SIG-M5 treated with dmso at 0.1 percent for 504 hours (cell line): ENCODE measurements at regions not wholly inside any gene's neighbourhood (a gene's known extent, or its start where the extent isn't known, plus 50 kb on each side); places are given as distances from the start of the nearest gene placed in this dataset.

ENCODE experiments used
- DNase-seq: peaks from one replicate; lab custom pipeline; 2025; ENCODE audit not compliant: unreplicated experiment; lab: John Stamatoyannopoulos, UW

DNA sequence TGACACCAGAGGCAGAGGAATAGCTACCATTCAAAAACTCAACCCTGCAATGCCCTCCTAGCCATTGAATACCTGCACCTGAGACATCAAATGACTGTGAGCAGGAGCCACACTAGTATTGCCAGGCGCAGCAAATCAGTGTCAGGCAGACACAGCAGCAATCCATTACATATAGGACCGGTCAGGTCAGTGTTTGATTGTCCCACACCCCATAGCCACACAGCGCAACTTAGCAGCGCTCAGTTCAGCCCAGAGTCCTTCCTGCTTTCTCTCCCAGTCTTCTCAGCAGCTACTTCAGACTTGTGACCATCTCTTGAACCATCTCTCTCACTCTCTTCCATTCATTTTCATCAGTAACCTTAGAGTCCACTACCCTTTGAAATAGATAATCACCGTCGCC is 181.6 kb upstream of the GPR12 start:
- DNase-seq = no peak

DNA sequence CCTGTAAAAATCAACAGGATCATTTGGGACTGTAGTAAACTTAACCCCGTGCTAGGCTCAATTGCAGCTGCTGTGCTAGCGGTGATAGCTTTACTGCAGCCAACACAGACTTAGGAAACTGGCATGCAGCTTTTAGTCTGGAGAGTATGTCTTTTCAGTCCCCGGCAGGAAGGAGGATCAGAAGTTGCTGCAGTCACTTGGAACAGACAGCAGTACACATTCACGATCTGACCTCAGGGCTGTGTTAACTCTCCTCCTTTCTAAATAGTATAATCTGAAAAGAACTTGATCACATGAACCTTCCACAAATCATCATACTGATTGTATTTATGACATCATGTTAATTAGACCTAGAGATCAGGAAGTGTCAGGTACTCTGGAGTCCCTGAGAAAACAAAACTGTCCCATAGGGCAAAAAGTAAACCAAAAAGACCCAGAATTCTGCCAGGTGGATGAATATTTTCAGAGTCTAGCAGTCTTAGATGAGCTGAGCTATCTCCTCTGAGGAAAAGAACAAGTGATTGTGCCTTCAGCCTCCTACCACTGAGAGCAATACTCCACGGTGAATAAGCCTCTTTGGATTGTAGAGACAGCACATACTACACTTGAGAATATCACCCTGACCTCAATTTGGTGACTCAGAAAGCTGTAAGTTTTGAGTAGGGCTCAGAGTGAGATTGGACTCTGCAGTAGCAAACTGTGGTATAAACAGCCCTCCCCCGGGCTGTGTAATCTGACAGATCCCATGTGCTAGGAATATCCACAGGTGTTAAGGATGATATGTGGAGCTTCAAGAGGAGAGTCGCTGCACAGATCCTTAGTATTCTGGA is 181.0 kb upstream of the GPR12 start:
- no peak for DNase-seq

DNA sequence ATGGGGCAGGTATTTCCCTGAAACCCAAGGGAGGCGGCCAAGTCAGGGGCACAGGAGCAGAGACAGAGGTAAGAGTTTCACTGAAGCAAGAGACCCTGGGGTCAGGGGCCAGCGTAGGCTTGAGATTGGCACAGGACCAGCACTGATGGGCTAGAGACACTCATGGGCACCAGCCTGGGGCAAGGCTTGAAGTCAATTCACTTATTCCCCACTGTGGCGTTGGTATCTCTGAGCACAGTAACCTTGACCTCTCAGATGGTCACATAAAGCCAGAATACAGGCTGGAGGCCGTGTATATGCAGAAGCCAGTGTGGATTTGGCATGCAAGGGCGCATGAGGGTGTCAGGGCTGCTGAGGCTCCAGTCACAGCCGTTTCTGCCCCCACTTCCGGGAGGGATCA is 173.5 kb upstream of the GPR12 start:
- no peak for DNase-seq

DNA sequence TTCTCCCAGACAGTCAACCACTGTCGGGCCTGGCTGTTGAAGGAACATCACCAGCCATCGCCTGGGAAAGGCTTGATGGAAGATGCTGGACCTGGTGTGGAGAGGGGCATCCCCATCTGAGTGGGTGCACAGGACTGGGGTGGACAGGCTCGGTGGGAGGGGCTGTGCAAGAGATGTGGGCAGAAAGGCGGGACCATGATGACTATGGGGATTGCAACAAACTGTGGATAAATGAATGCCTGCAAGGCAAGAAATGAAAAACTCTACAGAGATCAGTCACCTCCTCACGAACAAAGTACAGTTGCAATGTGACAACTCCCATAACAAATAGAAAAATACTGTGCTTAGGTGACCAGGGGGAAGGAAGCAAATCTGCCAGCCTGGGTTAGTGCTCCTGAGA is 171.9 kb upstream of the GPR12 start:
- DNase-seq = no peak

DNA sequence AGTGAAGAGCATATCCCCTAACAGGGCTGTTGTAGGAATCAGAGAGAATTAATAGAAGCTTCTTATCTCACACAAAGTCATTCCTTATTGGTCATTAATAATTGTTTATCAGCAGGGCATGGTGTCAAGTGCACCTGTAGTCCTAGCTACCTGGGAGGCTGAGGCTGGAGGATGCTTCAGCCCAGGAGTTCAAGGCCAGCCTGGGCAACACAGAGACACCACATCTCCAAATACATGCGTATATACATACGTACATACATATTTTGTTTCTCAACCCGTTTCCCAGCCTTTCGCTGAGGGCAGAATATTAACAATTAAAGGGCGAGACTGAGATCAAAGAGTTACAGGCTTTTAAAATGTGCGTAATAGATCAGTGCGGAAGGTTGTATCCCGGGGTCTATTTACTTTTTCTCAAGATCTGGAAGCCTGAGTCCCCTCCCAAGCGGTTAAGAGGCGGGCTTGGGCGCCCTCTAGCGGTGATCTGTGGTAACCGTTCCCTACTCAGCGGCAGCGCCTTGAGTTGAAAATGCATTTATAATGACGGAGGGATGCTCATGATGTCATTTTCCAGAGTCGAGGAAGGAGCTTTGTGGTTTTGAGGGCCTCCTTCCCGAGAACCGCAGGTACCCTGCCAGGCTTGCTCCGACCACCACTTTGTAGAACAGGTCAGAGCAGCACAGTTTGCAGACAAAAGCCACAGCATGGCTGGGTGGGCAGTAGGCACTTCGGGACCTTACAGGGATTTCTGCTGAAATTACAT is 169.6 kb upstream of the GPR12 start:
- DNase-seq = peak; percentile 66

DNA sequence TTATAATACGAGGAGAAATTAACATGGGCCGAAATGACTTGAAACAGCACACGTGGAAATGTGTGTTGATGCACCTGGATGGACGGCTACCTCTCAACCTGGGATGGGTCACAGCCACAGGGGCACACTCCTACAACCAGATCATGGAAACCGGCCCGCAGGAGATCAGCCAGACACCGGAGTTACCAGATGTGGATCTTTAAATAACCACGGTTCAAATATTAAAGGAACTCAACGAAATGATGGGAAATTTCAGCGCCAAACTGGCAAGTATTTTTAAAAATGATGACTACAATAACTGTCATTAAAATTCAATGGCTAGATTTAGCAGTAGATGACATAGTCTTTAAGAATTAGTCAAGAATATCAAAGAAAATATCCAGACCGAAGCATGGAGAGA is 166.9 kb upstream of the GPR12 start:
- no peak for DNase-seq

DNA sequence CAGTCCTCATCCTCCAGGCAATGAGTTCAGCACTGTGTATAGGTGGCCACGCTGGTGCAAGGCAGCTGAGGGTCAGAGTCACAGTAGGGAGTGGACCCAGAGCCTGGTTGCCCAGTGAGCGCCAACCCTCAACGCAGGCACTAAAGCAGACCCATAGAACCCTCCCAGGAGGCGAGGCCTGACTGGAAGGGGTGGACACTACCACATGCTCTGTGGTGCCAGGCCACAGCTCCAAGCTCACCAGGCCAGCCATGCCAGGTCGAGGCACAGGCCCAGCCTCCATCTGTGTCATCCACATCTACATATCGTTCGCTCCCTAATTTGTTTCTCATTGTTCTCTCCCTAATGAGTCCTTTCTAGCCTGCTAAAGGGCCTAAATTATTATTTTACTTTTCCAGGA is 165.8 kb upstream of the GPR12 start:
- DNase-seq = no peak

DNA sequence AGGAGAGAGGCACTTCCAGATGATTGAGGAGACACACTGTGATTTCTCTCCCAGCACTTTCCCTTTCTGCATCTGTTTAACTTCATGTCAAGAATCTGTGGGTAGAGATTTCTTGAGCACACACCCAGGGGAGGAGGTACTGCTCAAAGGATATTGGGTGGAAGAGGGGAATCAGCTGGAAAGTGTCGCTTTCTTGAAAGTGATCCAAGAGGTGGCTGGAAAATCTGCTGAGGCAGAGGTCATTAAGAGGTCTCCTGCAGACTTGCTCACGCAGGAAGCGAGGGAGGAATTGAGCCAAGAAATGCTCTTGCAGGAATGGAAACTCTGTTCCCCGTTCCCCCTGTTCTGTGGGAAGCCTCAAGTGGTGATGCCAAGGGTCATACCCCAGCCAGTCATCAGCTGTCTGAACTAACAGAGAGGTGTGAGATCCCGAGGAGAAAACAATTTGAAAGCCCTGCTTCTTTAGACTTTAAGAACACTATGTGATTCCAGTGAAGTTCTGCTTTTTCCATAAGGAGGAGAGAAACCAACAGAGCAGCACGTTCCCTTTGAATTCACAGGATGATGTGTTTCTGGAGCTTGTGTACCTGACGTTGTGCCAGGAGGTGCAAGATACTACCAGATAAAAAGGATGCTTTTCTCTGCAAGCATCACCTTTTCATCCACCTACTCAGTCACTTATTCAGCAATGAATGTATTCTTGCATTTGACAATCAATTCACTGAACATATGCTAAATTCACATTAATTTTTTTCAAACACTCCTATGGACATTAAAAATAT is 163.4 kb upstream of the GPR12 start:
- DNase-seq = no peak

DNA sequence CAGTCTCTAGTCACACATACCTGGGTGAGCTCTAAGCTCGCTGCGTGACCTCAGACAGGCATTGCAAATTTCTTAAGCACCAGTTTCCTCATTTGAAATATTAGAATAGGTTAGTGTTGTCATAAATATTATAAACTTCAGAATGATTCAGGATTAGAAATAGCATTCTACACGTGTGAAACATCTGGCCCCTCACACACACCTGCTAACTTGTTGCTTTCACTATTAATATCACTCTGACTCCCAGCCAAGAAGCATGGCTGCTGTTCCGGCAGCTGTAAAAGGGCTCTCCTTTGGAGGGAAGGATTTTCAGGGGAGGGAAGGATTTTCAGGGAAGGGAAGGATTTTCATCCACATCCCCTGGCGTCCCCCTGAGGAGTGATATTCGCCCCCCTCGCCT is 161.3 kb upstream of the GPR12 start:
- DNase-seq = no peak

DNA sequence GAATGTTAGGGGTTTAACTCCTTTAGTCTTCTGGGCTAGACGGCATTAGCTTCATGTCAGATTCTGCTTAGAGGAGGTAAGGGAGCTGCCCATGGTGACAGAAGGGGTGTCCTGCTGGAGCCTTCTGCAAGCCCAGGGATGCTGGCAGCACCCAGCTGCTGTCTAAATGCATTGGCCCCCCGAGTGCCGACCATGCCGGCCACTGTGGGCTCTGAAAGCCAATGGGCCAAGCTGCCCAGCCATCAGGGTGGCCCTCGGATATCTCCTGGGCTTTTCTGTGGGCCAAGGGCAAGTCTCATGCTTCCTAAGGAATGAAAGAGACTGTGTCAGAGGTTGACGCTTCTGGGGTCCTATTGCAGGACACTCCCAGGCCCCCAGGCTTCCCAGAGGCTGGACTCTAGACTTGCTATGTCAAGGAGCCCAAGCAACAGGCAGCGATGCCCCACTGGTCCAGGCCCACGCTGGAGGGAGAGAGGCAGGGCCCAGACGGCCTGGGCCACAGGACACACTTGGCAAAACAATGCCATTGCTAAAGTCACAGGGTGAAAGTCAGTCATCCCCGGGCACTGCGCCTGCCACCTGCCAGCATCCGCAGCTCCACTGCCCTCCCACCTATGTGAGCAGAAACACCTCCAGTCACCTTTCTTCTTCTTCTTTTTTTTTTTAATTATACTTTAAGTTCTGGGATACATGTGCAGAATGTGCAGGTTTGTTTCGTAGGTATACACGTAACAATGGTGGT is 160.2 kb upstream of the GPR12 start:
- DNase-seq = no peak

DNA sequence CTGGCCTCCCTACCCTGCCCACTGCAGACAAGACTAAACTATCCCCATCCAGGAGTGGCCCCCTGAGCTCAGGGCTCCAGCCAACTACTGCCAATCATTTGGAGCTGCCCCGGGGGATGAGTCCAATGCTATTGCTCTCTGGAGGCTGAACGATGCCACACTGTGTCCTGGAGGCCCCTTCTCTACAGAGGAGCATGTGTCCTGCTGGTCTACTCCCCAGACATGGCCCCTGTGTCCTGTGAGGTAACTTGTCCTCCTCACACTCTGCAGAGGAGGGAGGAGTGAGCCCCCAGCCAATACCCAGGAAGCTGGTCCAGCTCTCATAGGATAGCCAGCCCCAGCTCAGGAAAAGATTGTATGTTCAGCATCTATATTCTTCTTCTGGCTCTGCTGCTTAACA is 159.1 kb upstream of the GPR12 start:
- no peak for DNase-seq

DNA sequence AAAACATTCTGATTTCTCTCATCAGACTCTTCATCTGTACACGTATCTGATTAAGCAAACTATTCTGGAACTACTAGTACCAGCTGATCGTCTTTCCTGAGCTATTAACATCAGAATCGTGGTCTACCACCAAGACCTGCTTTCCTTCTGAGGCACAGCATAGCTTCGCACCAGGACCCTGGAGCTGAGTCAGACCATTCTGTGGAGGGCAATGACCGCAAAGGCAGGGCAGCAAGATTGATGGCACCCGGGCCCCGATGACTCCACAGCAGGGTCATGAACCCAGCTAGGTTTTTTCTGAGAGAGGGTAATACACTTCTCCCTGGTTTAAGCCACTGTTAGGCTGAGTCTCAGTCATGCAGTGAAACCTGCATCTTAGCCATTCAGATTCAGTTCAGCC is 158.7 kb upstream of the GPR12 start:
- DNase-seq = no peak

DNA sequence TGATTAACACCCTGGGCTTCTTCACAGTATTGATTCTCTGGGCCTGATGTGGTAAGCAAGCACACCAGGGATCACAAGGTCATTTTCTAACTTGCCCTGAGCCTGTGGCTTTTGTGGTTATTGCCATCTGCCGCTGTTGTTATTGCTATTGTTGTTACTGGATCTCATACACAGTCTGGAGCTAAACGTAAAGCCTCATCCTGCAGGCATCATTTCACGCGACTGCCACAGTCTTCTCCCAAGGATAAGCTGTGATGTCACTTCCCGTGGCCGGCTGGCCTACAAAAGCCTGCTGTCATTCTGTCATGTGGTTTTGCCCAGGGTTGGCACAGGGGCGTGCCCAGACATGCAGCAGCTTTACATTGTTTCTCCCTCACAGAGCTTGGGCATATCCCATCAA is 154.0 kb upstream of the GPR12 start:
- peak; percentile 57 for DNase-seq

DNA sequence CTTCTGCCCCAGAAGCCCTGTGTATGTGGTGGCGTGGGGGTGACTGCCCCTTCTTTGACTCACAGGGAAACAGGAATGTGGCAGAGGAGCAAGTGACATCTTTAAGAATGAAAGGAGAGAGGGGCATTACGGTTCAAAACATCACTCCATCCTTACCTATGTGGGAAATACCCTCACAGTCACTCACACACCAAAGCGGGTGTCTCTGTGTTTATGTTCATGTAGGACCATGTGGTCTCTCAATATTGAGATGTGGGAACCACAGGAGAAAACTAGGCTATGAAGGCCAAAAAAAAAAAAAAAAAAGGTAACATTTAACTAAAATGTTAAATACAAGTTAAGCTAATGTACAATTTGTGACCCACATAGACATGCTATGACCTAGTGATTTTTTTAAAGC is 153.6 kb upstream of the GPR12 start:
- no peak for DNase-seq

DNA sequence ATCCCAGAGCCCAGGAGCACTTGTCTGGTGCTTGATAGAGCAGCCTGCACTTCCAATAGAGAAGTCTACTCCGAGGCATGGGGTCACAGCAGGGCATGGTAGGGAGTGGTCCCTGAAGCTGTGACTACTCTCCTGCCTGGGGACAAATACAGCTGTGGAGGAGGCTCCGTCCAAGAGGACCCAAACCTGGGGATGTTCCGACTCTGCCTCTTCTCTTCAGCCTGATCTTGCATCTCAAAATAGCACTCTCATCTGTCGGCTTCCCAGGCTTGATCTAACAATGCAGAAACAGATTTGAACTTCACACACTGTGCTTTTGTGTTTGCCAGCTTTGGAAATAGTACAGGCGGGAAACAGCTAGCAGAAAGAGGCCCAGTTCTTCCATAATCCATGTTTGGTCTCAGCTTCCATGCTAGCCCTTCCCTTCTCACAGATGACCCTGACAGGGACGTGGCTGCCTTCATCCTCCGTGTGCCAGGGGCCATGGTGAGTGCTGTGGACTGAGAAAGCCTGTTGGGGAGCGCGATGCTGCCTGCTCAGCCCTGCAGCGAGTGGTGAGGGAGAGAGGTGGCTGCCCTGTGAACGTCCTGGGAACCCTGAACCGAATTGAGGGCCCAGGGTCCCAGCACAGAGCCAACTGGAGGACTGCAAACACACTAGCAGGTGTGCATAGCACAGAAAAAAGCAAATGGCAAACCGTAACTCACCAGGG is 150.3 kb upstream of the GPR12 start:
- DNase-seq = no peak

DNA sequence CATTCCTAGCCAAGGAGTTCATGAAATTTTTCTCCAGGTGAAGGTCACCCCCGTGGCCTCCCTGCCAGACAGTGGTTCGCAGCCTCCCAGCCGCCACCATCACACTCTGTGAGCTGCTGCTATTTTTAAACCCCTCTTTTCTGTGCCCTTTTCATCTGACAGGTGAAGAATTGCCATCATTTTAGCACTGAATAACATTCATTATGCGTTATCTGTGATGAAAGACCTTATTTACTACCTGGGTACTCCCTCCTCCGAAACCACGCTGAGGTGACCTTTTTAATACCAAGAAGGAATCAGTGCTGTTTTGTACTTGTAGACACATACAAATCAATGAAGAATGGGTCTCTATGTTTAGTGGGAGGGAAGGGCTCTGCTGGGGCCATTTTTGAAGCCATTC is 148.9 kb upstream of the GPR12 start:
- no peak for DNase-seq

DNA sequence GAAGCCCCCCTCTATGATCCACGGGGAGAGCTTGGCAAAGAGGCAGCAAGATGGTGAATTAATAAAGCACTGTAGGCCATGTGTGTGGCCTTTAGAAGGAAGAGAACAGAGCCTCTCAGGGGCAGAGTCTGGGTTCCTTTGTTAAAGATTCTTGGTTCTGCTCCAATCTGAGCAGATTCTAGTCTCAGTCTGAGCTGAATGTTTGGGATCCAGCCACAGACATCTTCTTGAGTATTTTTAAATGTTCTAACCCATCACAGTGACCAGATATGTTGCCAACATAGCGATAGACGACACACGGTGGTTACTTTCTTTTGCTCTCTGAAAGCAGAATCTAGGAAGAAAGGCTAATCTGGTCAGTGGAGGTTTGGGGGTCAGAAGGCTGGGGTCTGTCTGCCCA is 147.5 kb upstream of the GPR12 start:
- DNase-seq = no peak

DNA sequence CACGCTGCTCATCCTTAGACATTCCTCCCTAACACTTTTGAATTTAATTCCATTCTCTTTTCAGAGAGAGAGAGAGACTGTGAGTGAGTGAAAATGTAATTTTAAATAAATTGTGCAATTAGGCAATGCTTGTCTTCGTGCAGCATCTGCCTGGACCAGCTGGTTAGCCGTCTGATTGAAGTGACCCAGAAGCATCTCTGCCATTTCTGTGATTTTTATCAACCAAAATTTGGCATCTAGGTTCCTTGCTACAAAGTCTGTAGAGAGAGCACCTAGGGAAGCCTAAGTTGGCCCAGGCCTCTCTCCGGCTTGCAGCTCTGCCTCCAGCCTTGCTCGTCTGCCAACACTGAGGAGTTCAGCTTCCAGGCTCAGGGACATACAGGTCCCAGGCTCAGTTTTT is 138.6 kb upstream of the GPR12 start:
- DNase-seq = no peak

DNA sequence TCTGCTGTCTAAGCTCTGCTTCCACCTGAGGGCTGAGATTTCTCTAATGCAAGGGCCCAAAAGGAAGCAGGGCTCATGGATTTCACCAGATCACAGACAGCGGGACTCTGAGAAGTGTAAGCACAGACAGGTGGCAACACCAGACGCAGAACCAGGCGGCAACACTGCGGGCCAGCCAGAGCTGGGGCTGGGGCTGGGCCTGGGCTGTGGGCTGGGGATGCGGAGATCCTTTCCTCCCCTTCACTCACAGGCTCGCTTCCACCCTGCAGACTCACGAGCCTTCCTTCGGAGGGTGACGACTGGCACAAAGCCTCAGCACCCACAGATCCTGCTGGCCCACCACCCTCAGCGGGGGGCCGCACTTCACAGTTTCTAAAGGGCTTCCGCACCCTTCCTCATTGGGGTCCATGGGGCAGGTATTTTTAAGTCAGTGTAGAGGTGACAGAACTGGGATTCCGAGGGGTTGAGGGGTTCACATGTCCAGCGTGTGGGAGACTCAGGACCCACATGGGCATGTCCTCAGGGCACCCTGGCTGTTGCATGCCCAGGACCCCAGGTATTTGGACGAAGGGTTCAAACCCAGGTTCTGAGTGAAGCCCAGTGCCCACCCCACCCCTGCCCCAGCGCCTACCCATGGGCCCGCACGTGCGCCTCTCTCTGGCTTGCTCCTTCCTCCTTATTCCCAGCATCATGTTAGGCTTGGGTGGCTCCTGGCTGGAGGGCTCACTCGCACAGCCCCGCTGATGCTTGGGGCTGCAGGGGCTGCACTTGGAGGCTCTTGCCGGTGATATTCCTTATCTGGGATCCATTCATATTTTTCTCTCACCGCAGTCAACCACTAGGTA is 137.3 kb upstream of the GPR12 start:
- DNase-seq = no peak
